ENCODE measurements at regions not wholly inside any gene's neighbourhood (a gene's known extent, or its start where the extent isn't known, plus 50 kb on each side); places are given as distances from the start of the nearest gene placed in this dataset.
A peak's percentile ranks its signal among the peaks of the same experiment; 100 is the strongest.

DNA sequence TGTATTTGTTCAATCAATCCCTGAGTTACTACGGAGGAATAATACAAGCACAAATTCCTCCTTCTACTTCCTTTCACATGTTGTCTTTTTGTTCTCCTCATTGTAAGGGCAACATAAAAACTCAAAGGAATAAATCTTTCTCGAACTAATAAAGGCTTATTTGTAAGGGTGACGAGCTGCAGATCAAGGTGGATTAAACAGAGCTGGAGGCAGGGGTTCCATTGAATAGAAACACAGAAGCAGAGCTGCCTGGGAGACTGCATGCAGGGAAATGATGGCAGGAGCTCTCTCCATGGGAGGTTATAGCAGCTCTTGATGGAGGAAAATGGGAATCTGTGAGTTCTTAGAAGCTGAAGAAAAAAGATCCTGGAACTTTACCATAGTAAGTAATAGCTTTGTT is 160.2 kb downstream of the CYYR1 start:
- WGBS, 10 experiments = 0 to 79% (median 19%) methylated on average over 1 to 3 of the region's 3 CpGs; no CpG with 5 or more reads in 1 of the 10 experiments
- Histone ChIP-seq H3K4me3 (no peak overlapping the region), H3K27ac (no peak overlapping the region), H3K4me1 (replicated peaks in 1 of 2) (peaks cover 10 to 30% of the 10 kb centered on the region in 2 donors)
- in situ Hi-C loops (cut with MboI; ENCODE audit: low pct_unique_long_range_greater_than_20kb in 2 of 9, low sequenced_read_pairs in 9 of 9, unreplicated experiment in 9 of 9) = no loop called here
- ATAC-seq (replicated peaks in 6 of 8) = peak in 3 of 8 experiments; percentile 53 to 81 (median 60)

- H3K4me1 ChIP-seq (replicated peaks in 1 of 2) = peaks cover 27 to 50% of the 10 kb centered on the region in 2 donors
- in situ Hi-C loops (cut with MboI; ENCODE audit: low pct_unique_long_range_greater_than_20kb in 2 of 9, low sequenced_read_pairs in 9 of 9, unreplicated experiment in 9 of 9) = no loop called here
- peak in 5 of 8 experiments; percentile 34 to 51 (median 43) for ATAC-seq (replicated peaks in 6 of 8)
- no peak overlapping the region for H3K27ac ChIP-seq
- no peak overlapping the region for H3K4me3 ChIP-seq
- 0 to 79% (median 28%) methylated on average over 1 to 4 of the region's 4 CpGs for WGBS, 10 experiments
Observed at GRCh38 chr21:26409735-26410134, 163.4 kb downstream of the CYYR1 start.

DNA sequence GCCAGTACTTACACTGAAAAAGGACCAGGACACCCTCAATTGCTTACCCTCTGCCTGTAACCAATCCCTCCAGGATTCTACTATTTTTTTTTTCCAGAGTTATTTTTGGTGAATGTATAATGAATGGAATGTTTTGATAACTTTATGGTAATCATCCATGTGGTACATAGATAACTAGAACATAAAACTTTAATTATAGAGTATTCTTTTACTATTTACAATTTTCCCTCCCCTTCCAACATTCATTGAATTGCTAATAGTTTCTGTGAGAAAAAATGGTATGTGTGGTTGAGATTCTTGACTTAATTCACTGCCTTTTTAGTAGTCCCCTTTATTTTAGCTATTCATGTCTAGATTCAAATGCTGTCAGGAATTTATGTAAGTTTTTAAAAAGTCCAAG is 164.6 kb downstream of the CYYR1 start:
- H3K4me3 ChIP-seq = no peak overlapping the region
- ATAC-seq (replicated peaks in 6 of 8) = no peak
- H3K27ac ChIP-seq = no peak overlapping the region
- peaks cover 25 to 46% of the 10 kb centered on the region in 2 donors for H3K4me1 ChIP-seq (replicated peaks in 1 of 2)
- in situ Hi-C loops (cut with MboI; ENCODE audit: low pct_unique_long_range_greater_than_20kb in 2 of 9, low sequenced_read_pairs in 9 of 9, unreplicated experiment in 9 of 9) = no loop called here

GRCh38 chr21:26406526-26406925 is 166.6 kb downstream of the CYYR1 start:
- H3K27ac ChIP-seq = peak overlapping the region in 1 of 2 donors; percentile 12
- no peak overlapping the region for H3K4me3 ChIP-seq
- WGBS, 10 experiments = 0 to 86% (median 31%) methylated on average over 1 of the region's 1 CpG; no CpG with 5 or more reads in 6 of the 10 experiments
- H3K4me1 ChIP-seq (replicated peaks in 1 of 2) = peaks cover 20 to 37% of the 10 kb centered on the region in 2 donors
- in situ Hi-C loops (cut with MboI; ENCODE audit: low pct_unique_long_range_greater_than_20kb in 2 of 9, low sequenced_read_pairs in 9 of 9, unreplicated experiment in 9 of 9) = no loop called here
- ATAC-seq (replicated peaks in 6 of 8) = peak in 3 of 8 experiments; percentile 6 to 20 (median 19)

DNA sequence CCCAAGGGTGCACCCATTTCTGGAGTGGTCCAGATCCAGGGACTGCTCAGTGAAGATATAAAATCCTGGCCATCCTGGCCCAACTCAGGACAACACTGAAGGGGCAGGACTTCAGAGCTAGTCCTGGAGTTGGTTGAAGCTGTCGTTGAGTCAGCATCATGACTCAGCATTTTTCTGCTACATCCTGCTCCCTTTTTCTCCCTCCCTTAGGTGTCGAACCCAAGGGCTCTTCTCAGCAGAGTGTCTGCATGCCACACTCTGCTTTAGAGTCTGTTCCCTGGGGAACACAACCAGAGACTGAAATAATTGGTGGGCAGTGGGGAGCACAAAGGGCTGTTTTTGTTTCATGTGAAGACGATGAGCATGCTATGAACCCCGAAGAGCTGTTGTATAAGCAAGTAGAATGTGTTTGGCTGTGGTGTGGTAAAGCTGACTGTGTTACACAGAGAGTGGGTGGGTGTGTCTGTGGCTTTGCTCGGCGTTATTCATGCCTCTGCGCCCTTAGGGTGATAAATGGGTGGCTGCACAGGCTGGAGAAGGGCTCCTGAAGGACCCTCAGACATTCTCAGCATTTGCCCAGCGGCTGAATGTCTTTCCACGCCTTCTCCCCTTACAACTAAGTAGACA is 167.2 kb downstream of the CYYR1 start:
- H3K27ac ChIP-seq = peak overlapping the region; percentile 12
- no peak overlapping the region for H3K4me3 ChIP-seq
- H3K4me1 ChIP-seq (replicated peaks in 1 of 2) = peaks cover 20 to 37% of the 10 kb centered on the region in 2 donors
- peak; percentile 78 to 91 (median 86) for ATAC-seq (replicated peaks in 6 of 8)
- WGBS, 10 experiments = 0 to 79% (median 52%) methylated on average over 2 to 7 of the region's 9 CpGs; no CpG with 5 or more reads in 3 of the 10 experiments
- in situ Hi-C loops (cut with MboI; ENCODE audit: low pct_unique_long_range_greater_than_20kb in 2 of 9, low sequenced_read_pairs in 9 of 9, unreplicated experiment in 9 of 9) = no loop called here

DNA sequence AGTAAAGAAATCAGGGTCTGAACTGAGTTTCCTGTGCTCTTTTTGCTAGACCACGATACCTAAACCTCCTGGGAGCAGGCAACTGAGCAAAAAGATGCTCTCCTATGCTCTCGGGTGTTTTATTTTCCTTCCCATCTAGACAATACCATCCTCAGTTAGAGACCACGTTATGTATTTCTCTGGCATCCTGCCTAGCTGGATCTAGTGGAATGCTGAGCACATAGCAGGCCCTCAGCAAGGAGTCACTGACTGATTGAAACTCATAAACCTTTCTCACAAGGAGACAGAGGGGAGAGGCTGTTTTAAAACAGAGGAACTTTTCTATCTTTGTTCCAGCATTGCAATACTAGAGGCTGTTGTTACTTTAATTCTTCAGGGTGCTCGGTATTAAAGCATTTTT is 168.0 kb downstream of the CYYR1 start:
- peak in 4 of 8 experiments; percentile 4 to 20 (median 8) for ATAC-seq (replicated peaks in 6 of 8)
- no peak overlapping the region for H3K4me3 ChIP-seq
- 23 to 100% (median 83%) methylated on average over 2 to 3 of the region's 4 CpGs; no CpG with 5 or more reads in 1 of the 10 experiments for WGBS, 10 experiments
- H3K27ac ChIP-seq = no peak overlapping the region
- peaks cover 19 to 33% of the 10 kb centered on the region in 2 donors for H3K4me1 ChIP-seq (replicated peaks in 1 of 2)
- in situ Hi-C loops (cut with MboI; ENCODE audit: low pct_unique_long_range_greater_than_20kb in 2 of 9, low sequenced_read_pairs in 9 of 9, unreplicated experiment in 9 of 9) = no loop called here

DNA sequence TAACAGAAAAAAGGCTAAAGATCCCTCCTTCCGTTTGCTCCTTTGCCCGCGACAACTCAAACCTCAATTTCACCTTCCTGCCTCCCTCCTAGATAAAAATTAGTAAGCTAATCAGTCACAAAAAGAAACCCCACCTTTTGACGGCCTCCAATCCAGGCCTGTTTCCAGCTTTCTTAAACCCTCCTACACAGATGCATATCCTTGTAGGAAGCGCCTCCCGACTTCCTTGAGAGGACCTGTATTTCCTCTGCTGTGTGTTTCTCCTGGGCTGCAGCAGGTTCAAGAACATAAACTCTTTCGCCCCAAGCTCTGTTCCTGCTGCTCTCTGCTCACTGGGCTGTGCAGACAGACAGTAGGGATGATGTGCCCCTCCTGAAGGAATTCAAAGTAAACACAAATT is 168.8 kb downstream of the CYYR1 start:
- no peak overlapping the region for H3K4me3 ChIP-seq
- no peak overlapping the region for H3K27ac ChIP-seq
- in situ Hi-C loops (cut with MboI; ENCODE audit: low pct_unique_long_range_greater_than_20kb in 2 of 9, low sequenced_read_pairs in 9 of 9, unreplicated experiment in 9 of 9) = no loop called here
- no peak for ATAC-seq (replicated peaks in 6 of 8)
- WGBS, 10 experiments = 88 to 100% (median 95%) methylated on average over 3 to 6 of the region's 7 CpGs; no CpG with 5 or more reads in 1 of the 10 experiments
- H3K4me1 ChIP-seq (replicated peaks in 1 of 2) = peaks cover 18 to 25% of the 10 kb centered on the region in 2 donors

GRCh38 chr21:26403321-26403720 is 169.8 kb downstream of the CYYR1 start:
- Histone ChIP-seq H3K4me1 (replicated peaks in 1 of 2) (peaks cover 18 to 20% of the 10 kb centered on the region in 2 donors), H3K27ac (no peak overlapping the region), H3K4me3 (no peak overlapping the region)
- no peak for ATAC-seq (replicated peaks in 6 of 8)
- 57 to 95% (median 85%) methylated on average over 1 to 2 of the region's 2 CpGs for WGBS, 10 experiments
- in situ Hi-C loops (cut with MboI; ENCODE audit: low pct_unique_long_range_greater_than_20kb in 2 of 9, low sequenced_read_pairs in 9 of 9, unreplicated experiment in 9 of 9) = no loop called here

GRCh38 chr21:26397545-26397944 is 175.5 kb downstream of the CYYR1 start:
- H3K4me3 ChIP-seq = no peak overlapping the region
- in situ Hi-C loops (cut with MboI; ENCODE audit: low pct_unique_long_range_greater_than_20kb in 2 of 9, low sequenced_read_pairs in 9 of 9, unreplicated experiment in 9 of 9) = no loop called here
- peak in 2 of 8 experiments; percentile 97 for ATAC-seq (replicated peaks in 6 of 8)
- no peak overlapping the region for H3K27ac ChIP-seq
- H3K4me1 ChIP-seq (replicated peaks in 1 of 2) = no peaks in the 10 kb centered on the region

- H3K4me1 ChIP-seq (replicated peaks in 1 of 2) = no peaks in the 10 kb centered on the region
- H3K27ac ChIP-seq = no peak overlapping the region
- in situ Hi-C loops (cut with MboI; ENCODE audit: low pct_unique_long_range_greater_than_20kb in 2 of 9, low sequenced_read_pairs in 9 of 9, unreplicated experiment in 9 of 9) = no loop called here
- 80 to 100% (median 98%) methylated on average over 1 to 7 of the region's 7 CpGs for WGBS, 10 experiments
- no peak for ATAC-seq (replicated peaks in 6 of 8)
- no peak overlapping the region for H3K4me3 ChIP-seq
Observed at GRCh38 chr21:26394341-26394740, 178.7 kb downstream of the CYYR1 start.

DNA sequence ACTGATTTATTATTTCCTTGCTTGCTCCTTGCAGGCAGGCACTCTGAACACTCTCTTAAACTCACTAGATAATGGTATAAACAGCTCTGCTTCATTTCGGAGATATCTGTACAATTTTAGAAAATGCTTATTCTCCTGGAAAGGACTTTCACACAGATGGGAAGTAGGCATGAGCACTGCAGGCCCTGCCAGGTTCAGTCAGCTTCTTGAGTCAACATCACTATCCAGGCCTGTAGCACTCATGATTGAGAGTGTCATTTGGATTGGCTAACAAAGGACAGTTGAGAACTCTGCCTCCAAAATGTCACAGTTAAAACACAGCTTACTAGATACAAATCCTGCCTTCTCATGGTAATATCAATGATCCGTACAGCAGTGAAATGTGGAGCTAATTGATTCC is 181.9 kb downstream of the CYYR1 start:
- Histone ChIP-seq H3K27ac (no peak overlapping the region), H3K4me1 (replicated peaks in 1 of 2) (no peaks in the 10 kb centered on the region), H3K4me3 (no peak overlapping the region)
- 70 to 100% (median 83%) methylated on average over 1 to 2 of the region's 2 CpGs; no CpG with 5 or more reads in 1 of the 10 experiments for WGBS, 10 experiments
- in situ Hi-C loops (cut with MboI; ENCODE audit: low pct_unique_long_range_greater_than_20kb in 2 of 9, low sequenced_read_pairs in 9 of 9, unreplicated experiment in 9 of 9) = no loop called here
- peak in 1 of 8 experiments; percentile 55 for ATAC-seq (replicated peaks in 6 of 8)

- no peaks in the 10 kb centered on the region for H3K4me1 ChIP-seq (replicated peaks in 1 of 2)
- WGBS, 10 experiments = 0 to 92% (median 64%) methylated on average over 1 to 5 of the region's 6 CpGs; no CpG with 5 or more reads in 1 of the 10 experiments
- H3K4me3 ChIP-seq = no peak overlapping the region
- in situ Hi-C loops (cut with MboI; ENCODE audit: low pct_unique_long_range_greater_than_20kb in 2 of 9, low sequenced_read_pairs in 9 of 9, unreplicated experiment in 9 of 9) = no loop called here
- H3K27ac ChIP-seq = no peak overlapping the region
- ATAC-seq (replicated peaks in 6 of 8) = peak in 3 of 8 experiments; percentile 94 to 97 (median 94)
Observed at GRCh38 chr21:26389971-26390641, 183.0 kb downstream of the CYYR1 start.

DNA sequence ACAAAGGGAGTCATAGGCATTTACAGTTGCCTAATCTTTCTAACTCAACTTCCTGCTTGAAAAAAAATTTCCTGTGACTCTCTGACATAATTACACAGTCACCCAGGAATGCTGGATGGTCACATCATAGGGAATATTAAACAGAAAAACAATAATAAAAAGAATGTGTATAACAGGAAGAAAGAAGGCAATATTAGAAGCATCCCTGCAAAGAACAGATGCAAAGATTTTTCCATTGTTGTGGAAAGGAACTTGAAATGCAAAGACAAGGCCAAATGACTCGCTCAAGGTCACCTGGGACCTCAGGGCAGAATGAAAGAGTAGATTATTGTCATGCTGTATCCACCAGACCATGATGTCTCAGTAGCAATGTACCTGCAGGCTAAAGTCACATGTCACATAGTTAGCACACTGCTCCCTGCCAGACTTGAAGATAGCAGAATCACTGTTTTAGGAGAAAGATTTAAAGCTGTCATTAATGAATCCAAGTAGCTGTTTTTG is 184.3 kb downstream of the CYYR1 start:
- H3K4me1 ChIP-seq (replicated peaks in 1 of 2) = no peaks in the 10 kb centered on the region
- H3K27ac ChIP-seq = no peak overlapping the region
- no peak for ATAC-seq (replicated peaks in 6 of 8)
- H3K4me3 ChIP-seq = no peak overlapping the region
- 57 to 80% (median 67%) methylated on average over 1 of the region's 1 CpG; no CpG with 5 or more reads in 5 of the 10 experiments for WGBS, 10 experiments
- in situ Hi-C loops (cut with MboI; ENCODE audit: low pct_unique_long_range_greater_than_20kb in 2 of 9, low sequenced_read_pairs in 9 of 9, unreplicated experiment in 9 of 9) = no loop called here
